Peyer's patch (tissue), 4 donors: ENCODE measurements at regions not wholly inside any gene's neighbourhood (a gene's known extent, or its start where the extent isn't known, plus 50 kb on each side); places are given as distances from the start of the nearest gene placed in this dataset.
"Not testable (repeated sequence)": the region's sequence is repeated elsewhere in the genome, so short reads cannot be mapped to it uniquely, and the experiment has no call there.

ENCODE experiments used
- DNase-seq, 3 donors: peaks; one replicate each; pipeline ENCODE4 v3.0.0-alpha.2; 2017 to 2019
- H3K27ac ChIP-seq, 4 donors: fragments of 200-600 bp; sonication (generic); one replicate each; pipeline ENCODE4 v1.5.1; 2016 to 2019
- H3K27me3 ChIP-seq, 2 donors: fragments of 200-600 bp; sonication (generic); one replicate each; pipeline ENCODE4 v1.5.1; 2019
- H3K36me3 ChIP-seq, 3 donors: fragments of 200-600 bp; sonication (generic); one replicate each; pipeline ENCODE4 v1.5.1; 2016 to 2019
- H3K4me1 ChIP-seq, 4 donors: fragments of 200-600 bp; sonication (generic); one replicate each; pipeline ENCODE4 v1.5.1; 2016 to 2019
- H3K4me3 ChIP-seq, 4 donors: fragments of 200-600 bp; sonication (generic); 1 replicate in 3 of 4; 2 replicates in 1 of 4; pipeline ENCODE4 v1.5.1; 2016 to 2019; ENCODE audit warnings: mild to moderate bottlenecking in 1 of 4
- H3K9me3 ChIP-seq, 4 donors: fragments of 200-600 bp; sonication (generic); one replicate each; pipeline ENCODE4 v1.5.1; 2016 to 2019; ENCODE audit warnings: mild to moderate bottlenecking in 1 of 4
- POLR2A ChIP-seq, 2 donors: fragments of 450-650 bp; IDR thresholded peaks; one replicate each; pipeline ENCODE4 v1.5.1; 2017; ENCODE audit warnings: antibody characterized with exemption in 2 of 2, mild to moderate bottlenecking in 2 of 2, moderate library complexity in 2 of 2
- TF ChIP-seq, protein P1 (sequence below), 6 experiments: fragments of 450-650 bp in 4 of 6; fragments of 200-600 bp in 2 of 6; sonication (generic) in 1 of 6; IDR thresholded peaks; one replicate each; pipeline ENCODE4 v1.5.1; 2017 to 2019; ENCODE audit warnings: antibody characterized with exemption in 6 of 6, mild to moderate bottlenecking in 3 of 6, moderate library complexity in 1 of 6

- Histone ChIP-seq H3K4me3 (no peak overlapping the region), H3K36me3 (no peaks in the 10 kb centered on the region), H3K9me3 (no peaks in the 10 kb centered on the region), H3K27ac (no peak overlapping the region), H3K27me3 (no peaks in the 10 kb centered on the region), H3K4me1 (no peaks in the 10 kb centered on the region)
- TF ChIP-seq, protein P1, sequence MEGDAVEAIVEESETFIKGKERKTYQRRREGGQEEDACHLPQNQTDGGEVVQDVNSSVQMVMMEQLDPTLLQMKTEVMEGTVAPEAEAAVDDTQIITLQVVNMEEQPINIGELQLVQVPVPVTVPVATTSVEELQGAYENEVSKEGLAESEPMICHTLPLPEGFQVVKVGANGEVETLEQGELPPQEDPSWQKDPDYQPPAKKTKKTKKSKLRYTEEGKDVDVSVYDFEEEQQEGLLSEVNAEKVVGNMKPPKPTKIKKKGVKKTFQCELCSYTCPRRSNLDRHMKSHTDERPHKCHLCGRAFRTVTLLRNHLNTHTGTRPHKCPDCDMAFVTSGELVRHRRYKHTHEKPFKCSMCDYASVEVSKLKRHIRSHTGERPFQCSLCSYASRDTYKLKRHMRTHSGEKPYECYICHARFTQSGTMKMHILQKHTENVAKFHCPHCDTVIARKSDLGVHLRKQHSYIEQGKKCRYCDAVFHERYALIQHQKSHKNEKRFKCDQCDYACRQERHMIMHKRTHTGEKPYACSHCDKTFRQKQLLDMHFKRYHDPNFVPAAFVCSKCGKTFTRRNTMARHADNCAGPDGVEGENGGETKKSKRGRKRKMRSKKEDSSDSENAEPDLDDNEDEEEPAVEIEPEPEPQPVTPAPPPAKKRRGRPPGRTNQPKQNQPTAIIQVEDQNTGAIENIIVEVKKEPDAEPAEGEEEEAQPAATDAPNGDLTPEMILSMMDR (IDR thresholded peaks at IDR 0.05), result no peak
- no peak for TF ChIP-seq POLR2A (IDR thresholded peaks at IDR 0.05)
- DNase-seq, result no peak
Measured at GRCh38 chr10:6840766-6841165, 260.7 kb upstream of the PRKCQ start.

GRCh38 chr10:6840201-6840691 is 260.2 kb upstream of the PRKCQ start:
- H3K4me1 ChIP-seq, result no peaks in the 10 kb centered on the region
- H3K4me3 ChIP-seq, result no peak overlapping the region
- H3K27ac ChIP-seq, result no peak overlapping the region
- no peak for TF ChIP-seq POLR2A (IDR thresholded peaks at IDR 0.05)
- TF ChIP-seq, protein P1 (IDR thresholded peaks at IDR 0.05), result no peak
- H3K9me3 ChIP-seq, result no peaks in the 10 kb centered on the region
- H3K27me3 ChIP-seq, result no peaks in the 10 kb centered on the region
- no peaks in the 10 kb centered on the region for H3K36me3 ChIP-seq
- no peak for DNase-seq

DNA sequence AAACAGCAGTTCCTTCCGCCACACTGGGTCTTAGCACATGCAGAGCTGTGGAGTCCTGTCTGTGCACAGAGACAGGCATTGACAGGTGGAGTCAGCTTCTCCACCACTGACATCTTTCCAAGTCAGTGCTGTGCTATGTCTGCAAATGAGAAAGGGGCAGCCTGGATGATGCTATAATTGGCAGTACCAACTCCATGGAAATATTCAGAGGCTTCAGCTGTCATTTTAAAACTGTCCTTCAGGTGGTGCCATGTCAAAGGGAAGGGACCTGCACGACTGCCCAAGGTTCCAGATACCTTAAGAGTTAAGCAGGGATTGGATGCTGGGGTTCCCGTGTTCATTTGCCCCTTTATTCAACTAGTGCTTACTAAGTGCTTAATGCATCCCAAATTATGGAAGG is 258.0 kb upstream of the PRKCQ start:
- no peak overlapping the region for H3K27ac ChIP-seq
- no peaks in the 10 kb centered on the region for H3K27me3 ChIP-seq
- TF ChIP-seq, protein P1 (IDR thresholded peaks at IDR 0.05), result no peak
- no peak for TF ChIP-seq POLR2A (IDR thresholded peaks at IDR 0.05)
- H3K4me1 ChIP-seq, result no peaks in the 10 kb centered on the region
- no peak for DNase-seq
- no peaks in the 10 kb centered on the region for H3K9me3 ChIP-seq
- H3K36me3 ChIP-seq, result no peaks in the 10 kb centered on the region
- no peak overlapping the region for H3K4me3 ChIP-seq

GRCh38 chr10:6833458-6834011 is 253.5 kb upstream of the PRKCQ start:
- Histone ChIP-seq H3K9me3 (no peaks in the 10 kb centered on the region), H3K4me1 (no peaks in the 10 kb centered on the region), H3K27me3 (no peaks in the 10 kb centered on the region), H3K4me3 (no peak overlapping the region), H3K36me3 (no peaks in the 10 kb centered on the region), H3K27ac (no peak overlapping the region)
- TF ChIP-seq, protein P1 (IDR thresholded peaks at IDR 0.05), result no peak
- TF ChIP-seq POLR2A (IDR thresholded peaks at IDR 0.05), result no peak
- no peak for DNase-seq

GRCh38 chr10:6830981-6831380 is 250.9 kb upstream of the PRKCQ start:
- H3K27me3 ChIP-seq, H3K4me3 ChIP-seq, H3K36me3 ChIP-seq, DNase-seq, H3K27ac ChIP-seq, H3K4me1 ChIP-seq, H3K9me3 ChIP-seq: not testable (repeated sequence)

- not testable (repeated sequence) for H3K27me3 ChIP-seq, DNase-seq, H3K9me3 ChIP-seq, H3K4me3 ChIP-seq, H3K4me1 ChIP-seq, H3K27ac ChIP-seq, H3K36me3 ChIP-seq
Measured at GRCh38 chr10:6824793-6825192, 244.7 kb upstream of the PRKCQ start.

- Histone ChIP-seq H3K27ac (no peak overlapping the region), H3K36me3 (no peaks in the 10 kb centered on the region), H3K27me3 (no peaks in the 10 kb centered on the region), H3K4me1 (no peaks in the 10 kb centered on the region), H3K9me3 (no peaks in the 10 kb centered on the region), H3K4me3 (no peak overlapping the region)
- TF ChIP-seq POLR2A (IDR thresholded peaks at IDR 0.05), result no peak
- TF ChIP-seq, protein P1 (IDR thresholded peaks at IDR 0.05), result no peak
- no peak for DNase-seq
Measured at GRCh38 chr10:6823770-6824169, 243.7 kb upstream of the PRKCQ start.
